ENCODE measurements at regions not wholly inside any gene's neighbourhood (a gene's known extent, or its start where the extent isn't known, plus 50 kb on each side); places are given as distances from the start of the nearest gene placed in this dataset.

DNA sequence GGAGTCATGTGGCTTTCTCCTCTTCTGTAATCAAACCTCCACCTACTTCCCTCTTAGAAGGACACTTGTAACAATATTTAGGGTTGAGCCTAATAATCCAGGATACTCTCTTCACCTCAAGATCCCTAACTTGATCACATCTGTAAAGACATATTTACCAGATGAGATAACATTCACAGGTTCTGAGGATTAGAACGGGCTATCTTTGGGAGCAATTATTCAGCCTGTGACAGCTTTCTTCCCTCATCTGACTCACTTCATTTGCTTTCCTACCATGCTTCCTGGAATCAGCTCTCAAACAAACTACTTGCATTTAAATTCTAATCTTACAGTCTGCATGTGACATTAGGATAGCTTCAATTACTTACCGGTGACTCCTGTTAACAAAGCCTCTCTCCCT lies 133.5 kb upstream of the NDST3 start:
- Histone ChIP-seq H3K9me3 (ENCODE audit: low read length) (no peaks in the 10 kb centered on the region), H2AFZ (ENCODE audit: low read length) (no peak overlapping the region), H3K4me3 (ENCODE audit: low read depth, low read length, poor library complexity, severe bottlenecking) (no peak overlapping the region), H4K20me1 (ENCODE audit: insufficient read depth, low read length) (no peaks in the 10 kb centered on the region), H3K4me2 (ENCODE audit: low read length) (no peak overlapping the region), H3K4me1 (ENCODE audit: insufficient read depth, low read length, poor library complexity, severe bottlenecking) (no peaks in the 10 kb centered on the region), H3K27ac (ENCODE audit: low read depth, low read length, poor library complexity, severe bottlenecking) (no peak overlapping the region), H3K79me2 (ENCODE audit: insufficient read depth, low read depth, low read length) (no peaks in the 10 kb centered on the region), H3K36me3 (ENCODE audit: insufficient read depth, low read length) (no peaks in the 10 kb centered on the region), H3K9me2 (ENCODE audit: insufficient read depth, low read length) (no peaks in the 10 kb centered on the region)
- no peak for DNase-seq (ENCODE audit: low spot score)
- POLR2A ChIA-PET: no interaction called here
- no TSS peak for BruUV-seq (replicated peaks)
- no peak for TF ChIP-seq EZH2phosphoT487 (IDR thresholded peaks at IDR 0.05; ENCODE audit: borderline replicate concordance, low read depth, low read length)
- TF ChIP-seq, protein P1, sequence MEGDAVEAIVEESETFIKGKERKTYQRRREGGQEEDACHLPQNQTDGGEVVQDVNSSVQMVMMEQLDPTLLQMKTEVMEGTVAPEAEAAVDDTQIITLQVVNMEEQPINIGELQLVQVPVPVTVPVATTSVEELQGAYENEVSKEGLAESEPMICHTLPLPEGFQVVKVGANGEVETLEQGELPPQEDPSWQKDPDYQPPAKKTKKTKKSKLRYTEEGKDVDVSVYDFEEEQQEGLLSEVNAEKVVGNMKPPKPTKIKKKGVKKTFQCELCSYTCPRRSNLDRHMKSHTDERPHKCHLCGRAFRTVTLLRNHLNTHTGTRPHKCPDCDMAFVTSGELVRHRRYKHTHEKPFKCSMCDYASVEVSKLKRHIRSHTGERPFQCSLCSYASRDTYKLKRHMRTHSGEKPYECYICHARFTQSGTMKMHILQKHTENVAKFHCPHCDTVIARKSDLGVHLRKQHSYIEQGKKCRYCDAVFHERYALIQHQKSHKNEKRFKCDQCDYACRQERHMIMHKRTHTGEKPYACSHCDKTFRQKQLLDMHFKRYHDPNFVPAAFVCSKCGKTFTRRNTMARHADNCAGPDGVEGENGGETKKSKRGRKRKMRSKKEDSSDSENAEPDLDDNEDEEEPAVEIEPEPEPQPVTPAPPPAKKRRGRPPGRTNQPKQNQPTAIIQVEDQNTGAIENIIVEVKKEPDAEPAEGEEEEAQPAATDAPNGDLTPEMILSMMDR (conservative IDR thresholded peaks at IDR 0.05; ENCODE audit: low read length): no peak
- CTCF ChIA-PET (ENCODE audit: unreplicated experiment): no interaction called here
- intact Hi-C loops (cut with micrococcal nuclease; ENCODE audit: unreplicated experiment): no loop called here

DNA sequence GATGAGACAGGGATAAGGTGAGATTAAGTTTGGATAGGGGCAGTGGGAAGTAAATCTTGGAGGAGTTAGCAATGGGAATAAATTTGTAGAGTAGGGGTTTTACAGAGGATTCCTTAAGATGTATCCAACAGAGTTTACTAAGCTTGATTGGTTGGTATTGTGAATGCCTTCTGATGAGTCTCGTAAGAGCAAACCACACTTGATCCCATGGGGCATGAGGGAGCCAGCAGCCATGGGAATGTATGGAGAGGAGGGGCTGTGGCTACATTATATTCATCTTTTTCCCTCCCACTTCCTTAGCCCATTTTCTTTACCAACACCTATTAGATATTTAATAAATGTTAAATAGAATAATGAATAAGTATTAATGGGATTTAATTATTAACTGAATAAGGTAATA lies 126.6 kb upstream of the NDST3 start:
- POLR2A ChIA-PET: interaction anchor here (0.6 kb wide), 1 partner anchor 191 kb away, joined by 4 read pairs; no protein-coding TSS in a partner anchor
- H3K4me2 ChIP-seq (ENCODE audit: low read length): no peak overlapping the region
- no peaks in the 10 kb centered on the region for H3K4me1 ChIP-seq (ENCODE audit: insufficient read depth, low read length, poor library complexity, severe bottlenecking)
- H4K20me1 ChIP-seq (ENCODE audit: insufficient read depth, low read length): no peaks in the 10 kb centered on the region
- H3K4me3 ChIP-seq (ENCODE audit: low read depth, low read length, poor library complexity, severe bottlenecking): no peak overlapping the region
- TF ChIP-seq, protein P1 (conservative IDR thresholded peaks at IDR 0.05; ENCODE audit: low read length): no peak
- TF ChIP-seq EZH2phosphoT487 (IDR thresholded peaks at IDR 0.05; ENCODE audit: borderline replicate concordance, low read depth, low read length): no peak
- DNase-seq (ENCODE audit: low spot score): no peak
- H3K79me2 ChIP-seq (ENCODE audit: insufficient read depth, low read depth, low read length): no peaks in the 10 kb centered on the region
- no TSS peak for BruUV-seq (replicated peaks)
- H3K9me2 ChIP-seq (ENCODE audit: insufficient read depth, low read length): no peaks in the 10 kb centered on the region
- intact Hi-C loops (cut with micrococcal nuclease; ENCODE audit: unreplicated experiment): no loop called here
- no peak overlapping the region for H3K27ac ChIP-seq (ENCODE audit: low read depth, low read length, poor library complexity, severe bottlenecking)
- H2AFZ ChIP-seq (ENCODE audit: low read length): no peak overlapping the region
- H3K36me3 ChIP-seq (ENCODE audit: insufficient read depth, low read length): no peaks in the 10 kb centered on the region
- H3K9me3 ChIP-seq (ENCODE audit: low read length): no peaks in the 10 kb centered on the region
- CTCF ChIA-PET (ENCODE audit: unreplicated experiment): no interaction called here

DNA sequence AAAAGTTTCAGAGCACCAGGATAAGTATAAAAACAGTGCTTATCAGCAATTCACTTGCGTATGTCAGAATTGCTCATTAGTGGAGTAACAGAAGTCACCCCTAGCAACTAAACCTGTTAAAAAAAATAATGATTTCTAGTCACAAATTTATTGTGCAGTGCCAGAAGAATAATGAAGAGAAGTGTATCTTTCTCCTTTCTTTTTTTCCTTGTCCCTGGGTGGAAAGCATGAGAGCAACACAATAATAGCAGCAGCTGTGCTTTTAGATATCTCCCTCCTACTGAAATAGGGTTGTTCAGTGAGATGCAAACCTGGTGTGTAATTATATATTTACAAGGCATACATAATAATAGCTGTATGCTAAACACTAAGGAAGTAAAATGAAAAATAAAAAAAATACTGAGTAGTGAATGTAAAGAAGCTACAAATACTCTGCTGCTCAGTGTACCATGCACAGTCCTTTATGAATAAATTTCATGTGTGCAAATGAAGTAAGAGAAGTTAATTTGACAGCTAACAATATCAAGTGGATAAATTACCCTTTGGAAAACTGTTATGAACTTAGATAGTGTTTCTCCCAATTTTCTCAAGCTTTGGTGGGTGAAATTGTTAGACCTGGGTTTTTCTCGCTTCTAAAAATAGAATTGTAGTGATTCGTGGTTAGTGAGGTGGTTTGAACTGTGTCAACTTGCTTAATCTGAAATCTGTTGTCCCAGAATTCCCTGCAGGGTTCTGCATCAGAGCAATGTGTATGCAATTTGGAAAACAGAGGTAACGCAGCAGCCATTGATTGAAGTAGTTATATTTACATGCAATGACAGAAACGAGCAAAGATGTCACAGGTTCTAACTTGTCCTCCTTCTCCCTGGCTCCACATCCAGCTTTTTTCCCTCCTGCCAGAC lies 125.7 kb upstream of the NDST3 start:
- BruUV-seq (replicated peaks): no TSS peak
- intact Hi-C loops (cut with micrococcal nuclease; ENCODE audit: unreplicated experiment): no loop called here
- POLR2A ChIA-PET: interaction anchor here (0.6 kb wide), 1 partner anchor 159 kb away, joined by 3 read pairs; no protein-coding TSS in a partner anchor
- no peaks in the 10 kb centered on the region for H3K36me3 ChIP-seq (ENCODE audit: insufficient read depth, low read length)
- no peaks in the 10 kb centered on the region for H3K4me1 ChIP-seq (ENCODE audit: insufficient read depth, low read length, poor library complexity, severe bottlenecking)
- CTCF ChIA-PET (ENCODE audit: unreplicated experiment): no interaction called here
- no peak overlapping the region for H3K4me2 ChIP-seq (ENCODE audit: low read length)
- H4K20me1 ChIP-seq (ENCODE audit: insufficient read depth, low read length): no peaks in the 10 kb centered on the region
- H3K9me2 ChIP-seq (ENCODE audit: insufficient read depth, low read length): no peaks in the 10 kb centered on the region
- H3K79me2 ChIP-seq (ENCODE audit: insufficient read depth, low read depth, low read length): no peaks in the 10 kb centered on the region
- no peak overlapping the region for H3K4me3 ChIP-seq (ENCODE audit: low read depth, low read length, poor library complexity, severe bottlenecking)
- no peak overlapping the region for H3K27ac ChIP-seq (ENCODE audit: low read depth, low read length, poor library complexity, severe bottlenecking)
- H2AFZ ChIP-seq (ENCODE audit: low read length): no peak overlapping the region
- TF ChIP-seq, protein P1 (conservative IDR thresholded peaks at IDR 0.05; ENCODE audit: low read length): no peak
- TF ChIP-seq EZH2phosphoT487 (IDR thresholded peaks at IDR 0.05; ENCODE audit: borderline replicate concordance, low read depth, low read length): no peak
- DNase-seq (ENCODE audit: low spot score): no peak
- no peaks in the 10 kb centered on the region for H3K9me3 ChIP-seq (ENCODE audit: low read length)
